ENCODE measurements at regions not wholly inside any gene's neighbourhood (a gene's known extent, or its start where the extent isn't known, plus 50 kb on each side); places are given as distances from the start of the nearest gene placed in this dataset.

DNA sequence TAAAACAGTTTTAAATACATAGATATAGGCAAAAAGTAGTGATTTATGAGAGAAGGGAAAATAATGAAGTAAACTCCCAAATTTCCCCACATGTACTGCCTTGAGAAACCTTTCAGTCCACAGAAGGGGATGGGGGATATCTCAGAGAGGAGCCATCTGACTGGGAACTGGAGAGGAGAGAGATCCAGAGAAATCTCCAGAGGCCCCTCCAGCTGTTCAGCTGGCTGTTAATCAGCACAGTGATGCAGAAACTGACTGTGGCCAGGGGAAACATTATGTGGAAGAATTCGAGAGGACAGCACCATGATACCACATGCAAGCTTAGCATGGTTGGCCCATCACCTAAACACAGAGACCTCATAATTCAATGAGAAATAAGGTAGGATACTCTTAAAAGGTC lies 1165.9 kb upstream of the TMEM132C start:
- no peak for TF ChIP-seq CTCF (IDR thresholded peaks at IDR 0.05)
- no peak for TF ChIP-seq POLR2A (IDR thresholded peaks at IDR 0.05)

All from heart left ventricle (tissue), 13 donors.